B cell (primary cell): ENCODE measurements at regions not wholly inside any gene's neighbourhood (a gene's known extent, or its start where the extent isn't known, plus 50 kb on each side); places are given as distances from the start of the nearest gene placed in this dataset.

Source experiments
- EZH2 ChIP-seq: IDR thresholded peaks from 2 replicates; pipeline ENCODE4 v1.6.1; 2012; ENCODE audit warnings: borderline replicate concordance, low read depth, mild to moderate bottlenecking, moderate library complexity, low read length; ENCODE audit not compliant: insufficient read depth, poor library complexity, severe bottlenecking
- TF ChIP-seq, protein P1 (sequence below): fragments of 200-600 bp; IDR thresholded peaks from one replicate; pipeline ENCODE4 v1.8.0; 2022; ENCODE audit warnings: antibody characterized with exemption, mild to moderate bottlenecking

DNA sequence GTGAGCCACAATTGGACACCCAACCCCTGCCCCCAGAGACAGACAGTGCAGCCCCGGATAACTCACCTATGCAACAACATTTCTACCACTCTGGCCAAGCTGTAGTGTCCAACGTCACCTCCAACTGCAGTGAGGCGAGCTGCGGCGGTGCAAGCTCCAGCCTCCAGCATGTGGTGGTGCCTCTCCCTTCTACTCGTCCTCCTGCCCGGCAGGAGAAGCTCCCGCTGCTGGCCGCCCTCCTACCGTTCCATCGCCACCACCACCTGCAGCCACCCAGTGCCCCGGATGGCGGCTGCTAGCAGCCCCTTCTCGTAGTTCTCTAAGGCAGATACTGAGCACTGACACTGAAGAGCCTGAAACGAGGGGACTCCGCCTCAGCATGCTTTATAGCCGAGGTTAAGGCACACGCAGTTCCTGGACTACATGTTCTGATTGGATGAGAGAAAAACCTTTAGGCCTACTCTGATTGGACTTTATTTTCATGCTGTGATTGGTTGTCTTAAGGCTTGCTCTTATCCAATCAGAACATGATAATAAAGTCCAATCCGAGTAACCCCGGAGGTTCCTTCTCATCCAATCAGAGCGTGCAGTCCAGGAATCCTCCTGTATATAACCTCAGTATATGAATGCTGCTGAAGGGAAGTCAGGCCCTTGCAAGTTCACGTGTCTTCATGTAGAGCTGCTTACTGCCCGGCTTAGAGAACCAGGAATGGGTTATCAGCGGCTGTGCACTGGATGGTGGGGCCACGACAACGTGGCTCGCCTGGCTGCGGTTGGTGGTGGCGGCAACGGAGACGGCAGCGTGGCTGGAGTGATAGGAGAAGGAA lies 63.5 kb downstream of the TUBA3C start:
- no peak for TF ChIP-seq EZH2
- TF ChIP-seq, protein P1, sequence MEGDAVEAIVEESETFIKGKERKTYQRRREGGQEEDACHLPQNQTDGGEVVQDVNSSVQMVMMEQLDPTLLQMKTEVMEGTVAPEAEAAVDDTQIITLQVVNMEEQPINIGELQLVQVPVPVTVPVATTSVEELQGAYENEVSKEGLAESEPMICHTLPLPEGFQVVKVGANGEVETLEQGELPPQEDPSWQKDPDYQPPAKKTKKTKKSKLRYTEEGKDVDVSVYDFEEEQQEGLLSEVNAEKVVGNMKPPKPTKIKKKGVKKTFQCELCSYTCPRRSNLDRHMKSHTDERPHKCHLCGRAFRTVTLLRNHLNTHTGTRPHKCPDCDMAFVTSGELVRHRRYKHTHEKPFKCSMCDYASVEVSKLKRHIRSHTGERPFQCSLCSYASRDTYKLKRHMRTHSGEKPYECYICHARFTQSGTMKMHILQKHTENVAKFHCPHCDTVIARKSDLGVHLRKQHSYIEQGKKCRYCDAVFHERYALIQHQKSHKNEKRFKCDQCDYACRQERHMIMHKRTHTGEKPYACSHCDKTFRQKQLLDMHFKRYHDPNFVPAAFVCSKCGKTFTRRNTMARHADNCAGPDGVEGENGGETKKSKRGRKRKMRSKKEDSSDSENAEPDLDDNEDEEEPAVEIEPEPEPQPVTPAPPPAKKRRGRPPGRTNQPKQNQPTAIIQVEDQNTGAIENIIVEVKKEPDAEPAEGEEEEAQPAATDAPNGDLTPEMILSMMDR = no peak
